ENCODE measurements at regions not wholly inside any gene's neighbourhood (a gene's known extent, or its start where the extent isn't known, plus 50 kb on each side); places are given as distances from the start of the nearest gene placed in this dataset.

- TF ChIP-seq POLR2A (IDR thresholded peaks at IDR 0.05): no peak
- TF ChIP-seq, protein P1, sequence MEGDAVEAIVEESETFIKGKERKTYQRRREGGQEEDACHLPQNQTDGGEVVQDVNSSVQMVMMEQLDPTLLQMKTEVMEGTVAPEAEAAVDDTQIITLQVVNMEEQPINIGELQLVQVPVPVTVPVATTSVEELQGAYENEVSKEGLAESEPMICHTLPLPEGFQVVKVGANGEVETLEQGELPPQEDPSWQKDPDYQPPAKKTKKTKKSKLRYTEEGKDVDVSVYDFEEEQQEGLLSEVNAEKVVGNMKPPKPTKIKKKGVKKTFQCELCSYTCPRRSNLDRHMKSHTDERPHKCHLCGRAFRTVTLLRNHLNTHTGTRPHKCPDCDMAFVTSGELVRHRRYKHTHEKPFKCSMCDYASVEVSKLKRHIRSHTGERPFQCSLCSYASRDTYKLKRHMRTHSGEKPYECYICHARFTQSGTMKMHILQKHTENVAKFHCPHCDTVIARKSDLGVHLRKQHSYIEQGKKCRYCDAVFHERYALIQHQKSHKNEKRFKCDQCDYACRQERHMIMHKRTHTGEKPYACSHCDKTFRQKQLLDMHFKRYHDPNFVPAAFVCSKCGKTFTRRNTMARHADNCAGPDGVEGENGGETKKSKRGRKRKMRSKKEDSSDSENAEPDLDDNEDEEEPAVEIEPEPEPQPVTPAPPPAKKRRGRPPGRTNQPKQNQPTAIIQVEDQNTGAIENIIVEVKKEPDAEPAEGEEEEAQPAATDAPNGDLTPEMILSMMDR (IDR thresholded peaks at IDR 0.05): no peak
These were observed 151.1 kb downstream of the ACTR3B start for GRCh38 chr7:152910545-152911225.

Measured in Peyer's patch (tissue), 4 donors.